HepG2 (cell line): ENCODE measurements at regions not wholly inside any gene's neighbourhood (a gene's known extent, or its start where the extent isn't known, plus 50 kb on each side); places are given as distances from the start of the nearest gene placed in this dataset.

Experiments
- ATAC-seq: fragments of 200-7000 bp; cut with Tn5 transposase; 3 replicates; pipeline ENCODE4 v1.9.1; 2020; ENCODE audit warnings: mild to moderate bottlenecking, moderate library complexity
- BruUV-seq: library from RNA; stranded (reverse); fragments of 400-500 nt; replicated peaks from 2 replicates; lab custom pipeline; 2021; lab: Mats Ljungman, UMichigan
- CTCF ChIA-PET: fragments of 300-600 bp; formaldehyde crosslinking; extraction: SDS; loops from one replicate; lab custom pipeline; 2021; ENCODE audit warnings: low total read pairs, inconsistent platforms, low intra/inter-chr PET ratio; lab: Yijun Ruan, JAX
- POLR2A ChIA-PET: fragments of 350-600 bp; sonication (Branson Sonifier 250); formaldehyde crosslinking; loops from one replicate; lab custom pipeline; 2020; ENCODE audit warnings: antibody characterized with exemption, inconsistent platforms; lab: Yijun Ruan, JAX
- DNase-seq: peaks from one replicate; pipeline ENCODE4 v3.0.0-alpha.2; 2015; ENCODE audit warnings: low spot score
- FAIRE-seq: peaks from 3 replicates; lab custom pipeline; 2011; peaks lifted over from hg19 to GRCh38; lab: Jason Lieb, UNC
- H2AFZ ChIP-seq: one replicate; pipeline ENCODE4 v1.6.1; 2011; ENCODE audit warnings: low read length, inconsistent platforms
- H3K27ac ChIP-seq: fragments of 300-600 bp; 3 replicates; pipeline ENCODE4 v1.8.0; 2011; ENCODE audit warnings: mixed run types, mild to moderate bottlenecking, mixed read lengths, low read length, inconsistent platforms; ENCODE audit not compliant: insufficient read depth; ENCODE audit errors: extremely low read length
- H3K27me3 ChIP-seq, 2 experiments: fragments of 200-600 bp in 1 of 2; 2 replicates in 1 of 2; 3 replicates in 1 of 2; pipeline versions ENCODE4 v1.6.0 to v1.8.0; 2011; ENCODE audit warnings: low read length in 2 of 2, mild to moderate bottlenecking in 2 of 2, moderate library complexity in 2 of 2, inconsistent platforms in 1 of 2; ENCODE audit not compliant: insufficient read depth in 2 of 2, control insufficient read depth in 1 of 2
- H3K36me3 ChIP-seq, 2 experiments: fragments of 200-600 bp in 1 of 2; replicated peaks in 1 of 2; 2 replicates in 1 of 2; 3 replicates in 1 of 2; pipeline versions ENCODE4 v1.5.1 to v1.8.0; 2011; ENCODE audit warnings: low read length in 2 of 2, inconsistent platforms in 1 of 2; ENCODE audit not compliant: insufficient read depth in 2 of 2, control insufficient read depth in 1 of 2
- H3K4me1 ChIP-seq: 2 replicates; pipeline ENCODE4 v1.5.1; 2012; ENCODE audit warnings: low read length, inconsistent platforms; ENCODE audit not compliant: insufficient read depth
- H3K4me2 ChIP-seq: 2 replicates; pipeline ENCODE4 v1.6.0; 2011; ENCODE audit warnings: low read depth, low read length, inconsistent platforms
- H3K4me3 ChIP-seq, 3 experiments: fragments of 200-600 bp in 1 of 3; sonication (generic), shearing (Covaris generic) in 1 of 3; replicated peaks in 1 of 3; 2 replicates each; pipeline ENCODE4 v1.5.1; 2011 to 2016; ENCODE audit warnings: low read length in 3 of 3, inconsistent platforms in 2 of 3, low read depth in 2 of 3, mild to moderate bottlenecking in 2 of 3, control low read depth in 1 of 3, mixed read lengths in 1 of 3; ENCODE audit not compliant: insufficient read depth in 1 of 3
- H3K79me2 ChIP-seq: one replicate; pipeline ENCODE4 v1.6.1; 2011; ENCODE audit warnings: low read length, inconsistent platforms; ENCODE audit not compliant: insufficient read depth
- H3K9ac ChIP-seq: 2 replicates; pipeline ENCODE4 v1.6.0; 2011; ENCODE audit warnings: mild to moderate bottlenecking, low read depth, low read length, inconsistent platforms; ENCODE audit not compliant: insufficient read depth
- H3K9me3 ChIP-seq: 2 replicates; pipeline ENCODE4 v1.5.1; 2012; ENCODE audit warnings: mild to moderate bottlenecking, low read length
- H4K20me1 ChIP-seq: 2 replicates; pipeline ENCODE4 v1.6.0; 2011; ENCODE audit warnings: inconsistent platforms, mild to moderate bottlenecking, low read length, moderate library complexity; ENCODE audit not compliant: insufficient read depth
- CBX5 ChIP-seq: sonication (generic); formaldehyde crosslinking; IDR thresholded peaks from 2 replicates; pipeline ENCODE4 v1.4.0; 2020; ENCODE audit warnings: missing genetic modification reagents, borderline replicate concordance
- EP300 ChIP-seq, 3 experiments: sonication (generic) in 1 of 3; formaldehyde crosslinking in 1 of 3; IDR thresholded peaks; 2 replicates each; pipeline versions ENCODE4 v1.5.1 to v1.6.1; 2011 to 2020; ENCODE audit warnings: low read depth in 2 of 3, low read length in 2 of 3, borderline replicate concordance in 1 of 3, improper control_type of control experiment in 1 of 3, mild to moderate bottlenecking in 1 of 3, missing genetic modification reagents in 1 of 3, moderate library complexity in 1 of 3
- GABPB1 ChIP-seq: IDR thresholded peaks from 2 replicates; pipeline ENCODE4 v1.6.1; 2016; ENCODE audit warnings: mild to moderate bottlenecking, missing genetic modification reagents, moderate library complexity, missing compliant biosample characterization
- HMGXB4 ChIP-seq, 2 experiments: sonication (generic) in 1 of 2; formaldehyde crosslinking in 1 of 2; IDR thresholded peaks; 2 replicates each; pipeline versions ENCODE4 v1.4.0 to v1.6.1; 2018 to 2020; ENCODE audit warnings: missing genetic modification reagents in 2 of 2, borderline replicate concordance in 1 of 2, low read depth in 1 of 2, mild to moderate bottlenecking in 1 of 2, missing biosample characterization in 1 of 2
- KLF6 ChIP-seq: IDR thresholded peaks from 2 replicates; pipeline ENCODE4 v1.8.0; 2016; ENCODE audit warnings: missing biosample characterization, missing genetic modification reagents
- MIXL1 ChIP-seq: IDR thresholded peaks from 2 replicates; pipeline ENCODE4 v1.6.1; 2016
- MTF2 ChIP-seq: sonication (generic); formaldehyde crosslinking; IDR thresholded peaks from 2 replicates; pipeline ENCODE4 v1.5.0; 2020; ENCODE audit warnings: missing genetic modification reagents, borderline replicate concordance
- NFATC3 ChIP-seq: sonication (generic); formaldehyde crosslinking; IDR thresholded peaks from 2 replicates; pipeline ENCODE4 v1.5.1; 2020; ENCODE audit warnings: mild to moderate bottlenecking, missing genetic modification reagents
- NFIC ChIP-seq: IDR thresholded peaks from 2 replicates; pipeline ENCODE4 v1.6.1; 2012; ENCODE audit warnings: mild to moderate bottlenecking, low read length, inconsistent platforms
- PHF20 ChIP-seq: sonication (generic); formaldehyde crosslinking; IDR thresholded peaks from 2 replicates; pipeline ENCODE4 v1.5.0; 2020; ENCODE audit warnings: mild to moderate bottlenecking, missing genetic modification reagents
- SIN3A ChIP-seq: IDR thresholded peaks from 2 replicates; pipeline ENCODE4 v1.6.1; 2011; ENCODE audit warnings: low read depth, mild to moderate bottlenecking, control low read depth, low read length, borderline replicate concordance
- U2AF1 ChIP-seq: fragments of 200-400 bp; formaldehyde crosslinking; optimal IDR thresholded peaks from 2 replicates; pipeline ENCODE3; 2017; ENCODE audit warnings: mild to moderate bottlenecking, low read depth, low read length
- ZBTB3 ChIP-seq: sonication (generic); formaldehyde crosslinking; IDR thresholded peaks from 2 replicates; pipeline ENCODE4 v1.4.0; 2020; ENCODE audit warnings: low read depth, mild to moderate bottlenecking, moderate library complexity, missing genetic modification reagents, borderline replicate concordance
- ZNF121 ChIP-seq: sonication (generic); formaldehyde crosslinking; IDR thresholded peaks from 2 replicates; pipeline ENCODE4 v1.5.0; 2020; ENCODE audit warnings: mild to moderate bottlenecking, missing genetic modification reagents
- ZNF496 ChIP-seq: sonication (generic); formaldehyde crosslinking; IDR thresholded peaks from 2 replicates; pipeline ENCODE4 v1.8.1; 2023; ENCODE audit warnings: mild to moderate bottlenecking, moderate library complexity, missing genetic modification reagents; ENCODE audit not compliant: insufficient replicate concordance
- ZSCAN30 ChIP-seq: sonication (generic); formaldehyde crosslinking; IDR thresholded peaks from 2 replicates; pipeline ENCODE4 v1.5.0; 2020; ENCODE audit warnings: mild to moderate bottlenecking, missing genetic modification reagents
- ZZZ3 ChIP-seq: sonication (generic); formaldehyde crosslinking; IDR thresholded peaks from 2 replicates; pipeline ENCODE4 v1.4.0; 2020; ENCODE audit warnings: missing genetic modification reagents, mild to moderate bottlenecking, borderline replicate concordance
- WGBS: methylation state at CpG from one replicate; pipeline ENCODE4 v1.1.6; 2017; ENCODE audit warnings: low lambda C conversion rate; 5-methylcytosine and 5-hydroxymethylcytosine counted together
- in situ Hi-C: cut with HindIII; loops from 2 replicates; pipeline ENCODE4 v1.10.0; 2017; ENCODE audit warnings: low pct_unique_long_range_greater_than_20kb; ENCODE audit not compliant: extremely low pct_ligation_motif_present
- intact Hi-C: fragments of 100-400 bp; cut with micrococcal nuclease; formaldehyde crosslinking; loops from one replicate; pipeline ENCODE4 v1.10.0; 2022; ENCODE audit not compliant: unreplicated experiment

DNA sequence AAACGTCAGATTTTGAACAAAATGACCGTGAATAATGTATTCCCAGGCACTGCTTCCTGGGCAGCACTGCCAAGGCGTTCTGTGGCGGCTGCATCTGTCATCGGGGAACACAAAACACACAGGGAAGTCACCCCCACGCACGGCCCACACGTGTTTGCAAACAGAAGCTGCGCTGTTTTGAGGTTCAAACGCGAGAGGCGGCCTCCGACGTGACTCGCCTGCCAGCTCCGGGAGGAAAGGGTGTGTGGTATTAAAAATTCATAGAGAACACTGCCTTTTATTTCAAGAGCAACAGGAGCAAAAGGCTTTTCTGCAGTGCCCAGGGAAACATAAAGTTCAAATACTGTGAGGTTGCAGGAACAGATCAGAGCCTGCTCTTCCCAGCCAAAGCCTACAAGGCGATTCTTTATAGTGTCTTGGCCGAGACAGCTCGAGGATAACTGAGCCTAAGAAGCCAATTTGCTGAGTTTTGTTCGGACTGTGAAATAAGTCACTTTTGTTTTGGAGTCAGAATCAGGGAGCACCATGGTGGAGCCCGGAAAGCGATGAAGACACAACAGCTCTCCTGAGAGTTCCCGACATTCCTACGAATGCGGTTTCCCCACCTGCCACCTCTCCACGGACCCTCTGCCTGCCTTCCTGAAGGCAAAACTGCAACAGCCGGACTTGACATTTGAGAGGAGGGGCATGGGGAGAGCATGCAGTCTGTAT lies 115.3 kb upstream of the IRX2 start:
- no TSS peak for BruUV-seq
- H4K20me1 ChIP-seq: no peaks in the 10 kb centered on the region

More for the DNA sequence above, 115.3 kb upstream of the IRX2 start:
- CTCF ChIA-PET: no interaction called here
- H3K4me1 ChIP-seq: no peaks in the 10 kb centered on the region
- WGBS: 52% methylated on average over 24 of the region's 27 CpGs
- no peak for DNase-seq
- no peaks in the 10 kb centered on the region for H3K36me3 ChIP-seq
- no peak for ATAC-seq
- no peak overlapping the region for H3K4me2 ChIP-seq
- peaks cover 9% of the 10 kb centered on the region; the same call in 1 of the 2 replicates for H3K9me3 ChIP-seq
- intact Hi-C loops: no loop called here
- H3K27ac ChIP-seq: no peak overlapping the region
- no peak overlapping the region for H2AFZ ChIP-seq
- POLR2A ChIA-PET: no interaction called here
- H3K9ac ChIP-seq: no peak overlapping the region
- peaks cover 0 to 9% of the 10 kb centered on the region in 2 experiments; a peak in 2 of 5 replicates for H3K27me3 ChIP-seq
- H3K4me3 ChIP-seq: no peak overlapping the region
- no peaks in the 10 kb centered on the region for H3K79me2 ChIP-seq
- TF ChIP-seq ZZZ3 (CRISPR knock-in tag) (no peak), SIN3A (no peak), U2AF1 (no peak), CBX5 (CRISPR knock-in tag) (no peak), KLF6 (no peak), MIXL1 (no peak), PHF20 (CRISPR knock-in tag) (no peak), NFIC (no peak), ZBTB3 (CRISPR knock-in tag) (no peak), GABPB1 (no peak), HMGXB4 (CRISPR knock-in tag; IDR thresholded peaks at IDR 0.05; ENCODE audit: borderline replicate concordance in 1 of 2, low read depth in 1 of 2) (no peak), ZSCAN30 (CRISPR knock-in tag) (no peak), NFATC3 (CRISPR knock-in tag) (no peak), ZNF121 (CRISPR knock-in tag) (no peak), MTF2 (CRISPR knock-in tag) (no peak), ZNF496 (CRISPR knock-in tag) (no peak), EP300 (IDR thresholded peaks at IDR 0.05; ENCODE audit: low read depth in 2 of 2, low read length in 2 of 2) (no peak), EP300 (CRISPR knock-in tag; IDR thresholded peaks at IDR 0.05; ENCODE audit: borderline replicate concordance) (no peak)
- TF ChIP-seq, all 625 proteins: peak for 0
- in situ Hi-C loops: no loop called here
- FAIRE-seq: no peak
